HG03439 (cell line): ENCODE measurements at regions not wholly inside any gene's neighbourhood (a gene's known extent, or its start where the extent isn't known, plus 50 kb on each side); places are given as distances from the start of the nearest gene placed in this dataset.

Experiments used
- ATAC-seq: cut with Tn5 transposase; IDR thresholded peaks from one replicate; pipeline ENCODE4 v1.9.1; 2021; ENCODE audit warnings: mild to moderate bottlenecking, moderate library complexity; ENCODE audit not compliant: unreplicated experiment

GRCh38 chr5:57595523-57595991 lies 112.9 kb upstream of the ACTBL2 start:
- ATAC-seq: no peak

DNA sequence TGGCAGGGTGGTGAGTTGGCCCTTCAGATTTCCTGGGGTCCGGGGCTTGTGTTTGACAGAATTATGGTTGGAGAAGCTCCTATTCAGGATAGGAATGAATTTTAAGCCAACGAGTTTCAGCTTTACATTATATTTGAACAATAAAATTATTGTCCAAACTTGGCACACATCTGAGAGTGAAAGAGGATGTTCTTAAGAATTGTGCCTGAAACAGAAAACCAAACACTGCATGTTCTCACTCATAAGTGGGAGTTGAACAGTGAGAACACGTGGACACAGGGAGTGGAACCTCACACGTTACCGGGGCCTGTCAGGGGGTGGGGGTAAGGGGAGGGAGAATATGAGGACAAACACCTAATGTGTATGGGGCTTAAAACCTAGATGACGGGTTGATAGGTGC lies 111.8 kb upstream of the ACTBL2 start:
- ATAC-seq: no peak

DNA sequence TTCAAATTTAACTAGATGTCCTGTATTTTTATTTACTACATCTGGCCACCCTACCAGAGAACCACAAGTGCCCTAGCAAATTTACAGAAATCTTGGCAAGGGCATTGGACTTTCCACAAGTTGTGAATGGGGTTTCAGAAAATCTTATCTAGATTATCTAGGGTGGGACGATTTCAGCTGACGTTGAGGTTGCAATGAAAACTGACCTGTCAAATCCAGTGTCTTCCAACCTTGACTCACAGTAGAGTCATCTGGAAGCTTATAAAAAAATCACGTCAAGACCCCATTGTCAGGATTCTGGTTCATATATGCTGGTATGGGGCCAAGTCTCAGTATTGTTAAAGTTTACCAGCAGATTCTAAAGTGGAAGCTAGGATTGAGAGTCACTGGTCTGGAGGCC lies 109.6 kb upstream of the ACTBL2 start:
- no peak for ATAC-seq

DNA sequence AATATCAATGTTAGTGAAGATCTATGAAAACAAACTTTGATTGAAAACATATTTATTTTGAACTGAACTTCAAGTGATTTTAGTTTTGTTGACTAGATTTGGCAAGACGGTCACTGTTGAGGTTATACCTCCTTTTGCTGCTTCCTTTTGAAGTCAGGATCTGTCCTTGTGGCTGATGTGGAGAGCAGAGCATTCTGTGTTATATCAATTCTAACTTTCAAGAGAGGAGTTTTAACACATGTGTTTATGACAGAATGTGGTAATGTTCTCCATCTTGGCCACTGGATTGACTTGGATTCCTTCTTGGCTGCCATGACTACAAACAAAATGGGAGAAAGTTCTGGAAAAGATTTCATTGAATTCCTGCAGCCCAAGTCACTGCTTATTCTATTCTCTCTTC lies 104.0 kb upstream of the ACTBL2 start:
- ATAC-seq: no peak

- ATAC-seq: no peak
Observed at GRCh38 chr5:57582578-57583070, 100.0 kb upstream of the ACTBL2 start.

GRCh38 chr5:57581772-57582171 lies 99.2 kb upstream of the ACTBL2 start:
- no peak for ATAC-seq

DNA sequence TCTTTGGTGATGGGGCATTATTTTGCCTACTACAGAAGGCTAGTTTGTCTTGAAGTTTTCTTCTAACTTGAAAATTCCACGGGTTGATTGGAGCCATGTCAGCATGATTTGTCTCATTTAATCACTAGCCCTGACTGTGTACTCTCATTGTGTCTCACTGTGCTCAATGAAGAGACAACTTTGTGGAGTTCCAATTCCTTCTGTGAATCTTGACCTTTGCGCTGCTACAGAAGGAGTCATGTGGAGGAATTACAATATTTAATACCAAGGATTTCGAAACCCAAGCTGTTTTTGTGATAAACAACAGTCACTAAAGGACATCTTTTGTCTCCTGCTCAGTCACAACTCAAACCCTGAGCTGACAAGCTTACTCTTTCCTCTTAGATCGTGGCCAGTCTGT lies 98.6 kb upstream of the ACTBL2 start:
- ATAC-seq: no peak

- ATAC-seq: no peak
Observed at GRCh38 chr5:57577432-57578175, 95.0 kb upstream of the ACTBL2 start.

DNA sequence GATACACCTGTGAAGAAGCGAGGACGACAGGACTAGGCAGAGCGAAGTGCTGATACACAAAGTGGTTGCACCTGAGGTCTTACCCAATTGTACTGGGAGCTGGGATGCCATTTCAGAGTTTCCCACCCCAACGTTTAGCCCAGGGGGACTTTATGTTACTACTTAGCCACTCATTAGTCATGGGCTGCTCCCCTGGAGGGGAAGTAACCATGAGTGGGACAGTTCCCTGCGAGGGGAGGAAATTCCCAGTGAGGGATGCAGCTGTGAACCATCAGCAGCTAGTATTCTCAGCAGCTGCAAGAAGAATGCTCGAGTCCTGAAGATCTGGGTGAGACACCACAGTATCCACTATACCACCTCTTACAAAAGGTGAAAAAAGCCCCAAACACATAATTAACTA lies 93.7 kb upstream of the ACTBL2 start:
- no peak for ATAC-seq

DNA sequence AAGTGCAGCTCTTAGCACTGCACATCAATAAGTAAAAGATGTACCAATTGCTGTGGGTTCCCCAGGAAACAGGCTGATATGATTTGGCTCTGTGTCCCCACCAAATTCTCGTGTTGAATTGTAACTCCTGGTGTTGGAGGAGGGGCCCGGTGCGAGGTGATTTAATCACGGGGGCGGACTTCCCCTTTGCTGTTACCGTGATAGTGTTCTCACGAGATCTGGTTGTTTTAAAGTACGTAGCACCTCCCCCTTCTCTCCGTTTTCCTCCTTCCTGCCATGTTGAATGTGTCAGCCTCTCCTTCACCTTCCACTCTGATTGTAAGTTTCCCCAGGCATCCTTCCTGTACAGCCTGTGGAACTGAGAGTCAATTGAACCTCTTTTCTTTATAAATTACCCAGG lies 93.2 kb upstream of the ACTBL2 start:
- no peak for ATAC-seq

- ATAC-seq: no peak
Observed at GRCh38 chr5:57572461-57572860, 89.8 kb upstream of the ACTBL2 start.

DNA sequence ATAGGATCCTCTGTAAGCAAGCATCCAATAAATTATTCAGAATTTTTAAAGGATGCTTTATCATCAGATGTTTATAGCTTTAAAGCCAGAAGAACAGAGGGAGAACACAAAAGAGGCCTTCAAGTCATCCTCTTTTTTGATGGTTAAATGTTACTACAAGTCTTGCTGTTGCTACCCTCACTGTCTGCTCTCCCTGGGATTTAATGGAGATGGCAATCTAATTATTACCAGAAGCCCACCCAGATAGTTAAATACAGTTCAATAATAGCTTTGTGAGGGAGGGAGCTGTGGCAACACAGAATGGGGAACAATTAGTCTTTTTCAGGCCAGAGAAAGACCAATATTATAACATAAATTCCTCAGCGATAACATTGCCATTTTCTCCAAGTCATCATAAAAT lies 87.0 kb upstream of the ACTBL2 start:
- no peak for ATAC-seq

DNA sequence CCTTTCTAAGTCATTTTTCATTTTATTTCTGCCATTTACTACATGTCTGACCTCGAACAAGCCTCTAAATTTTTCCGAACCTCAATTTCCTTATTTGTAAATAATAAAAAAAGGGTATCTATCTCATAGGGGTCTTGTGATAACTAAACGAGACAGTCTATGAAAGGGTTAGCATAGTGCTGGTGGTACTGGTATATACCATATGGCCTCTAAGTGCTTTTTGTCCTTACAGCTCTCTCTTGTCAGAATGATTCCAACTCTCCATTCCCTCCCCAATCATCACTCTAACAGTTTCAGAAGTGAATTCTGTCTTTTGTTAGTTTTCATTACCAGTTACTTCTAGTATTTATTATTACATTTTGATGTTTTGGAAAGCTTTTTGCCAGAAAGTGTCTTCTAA lies 85.5 kb upstream of the ACTBL2 start:
- ATAC-seq: no peak

GRCh38 chr5:57566914-57567313 lies 84.3 kb upstream of the ACTBL2 start:
- ATAC-seq: no peak

GRCh38 chr5:57561231-57561842 lies 78.7 kb upstream of the ACTBL2 start:
- no peak for ATAC-seq

GRCh38 chr5:57559110-57559635 lies 76.6 kb upstream of the ACTBL2 start:
- no peak for ATAC-seq

GRCh38 chr5:57552033-57552432 lies 69.4 kb upstream of the ACTBL2 start:
- no peak for ATAC-seq

DNA sequence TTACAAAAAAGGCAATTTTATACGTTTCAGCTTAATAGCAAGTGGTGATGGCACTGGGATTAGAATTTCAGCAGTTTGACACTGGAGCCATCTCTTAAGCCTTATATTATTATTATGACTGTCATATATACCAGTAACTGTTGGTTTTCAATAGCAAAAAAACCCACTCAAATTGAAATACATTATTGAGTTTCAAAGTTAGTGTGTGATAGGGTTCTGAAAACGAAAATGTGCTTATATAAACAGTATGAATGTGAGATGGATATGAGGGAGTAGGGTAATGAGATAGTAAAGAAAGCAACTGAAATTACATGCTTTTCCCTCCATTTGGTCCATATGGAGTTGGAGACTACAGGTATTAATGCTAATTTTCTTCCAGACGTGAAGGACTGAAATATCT lies 68.6 kb upstream of the ACTBL2 start:
- ATAC-seq: no peak

- no peak for ATAC-seq
Observed at GRCh38 chr5:57550132-57550531, 67.5 kb upstream of the ACTBL2 start.

DNA sequence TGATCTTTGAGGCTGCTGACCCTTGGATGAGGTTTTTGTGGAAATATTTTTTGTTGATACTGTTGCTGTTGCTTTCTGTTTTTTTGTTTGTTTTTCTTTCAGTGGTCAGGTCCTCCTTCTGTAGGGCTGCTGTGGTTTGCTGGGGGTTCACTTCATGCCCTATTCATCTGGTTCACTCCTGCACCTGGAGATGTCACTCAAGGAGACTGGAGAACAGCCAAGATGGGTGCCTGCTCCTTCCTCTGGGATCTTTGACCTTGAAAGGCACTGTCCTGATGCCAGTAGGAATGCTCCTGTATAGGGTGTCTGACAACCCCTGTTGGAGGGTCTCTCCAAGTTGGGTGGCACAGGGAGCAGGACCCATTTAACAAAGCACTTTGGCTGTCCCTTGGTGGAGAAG lies 67.0 kb upstream of the ACTBL2 start:
- no peak for ATAC-seq

GRCh38 chr5:57540823-57541222 lies 58.2 kb upstream of the ACTBL2 start:
- ATAC-seq: no peak

DNA sequence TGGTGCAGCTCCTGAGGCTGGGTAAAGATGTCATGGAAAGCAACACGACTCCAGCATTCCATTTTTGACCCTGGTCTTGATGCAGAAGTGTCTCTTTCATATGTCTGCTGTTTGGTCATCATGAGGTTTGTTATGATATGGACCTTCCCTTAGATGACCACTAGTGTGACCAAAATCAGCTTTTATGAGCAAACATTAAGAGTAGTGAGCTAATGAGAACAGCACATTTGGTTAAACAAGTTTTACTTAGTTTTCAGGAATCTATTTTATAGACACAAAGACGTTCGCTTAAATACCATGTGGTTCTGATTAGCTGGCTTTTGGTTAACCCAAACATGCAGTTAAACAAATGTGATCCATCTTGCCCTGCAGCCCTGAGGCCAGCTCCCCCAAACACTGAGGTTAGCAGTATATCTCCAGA lies 56.7 kb upstream of the ACTBL2 start:
- ATAC-seq: no peak
